ENCODE measurements at regions not wholly inside any gene's neighbourhood (a gene's known extent, or its start where the extent isn't known, plus 50 kb on each side); places are given as distances from the start of the nearest gene placed in this dataset.

- POLR2A ChIA-PET: no interaction called here
- DNase-seq (no peak), ATAC-seq (ENCODE audit: low read depth) (no peak)
- no peak overlapping the region for H3K27ac Mint-ChIP-seq
- H3K4me3 Mint-ChIP-seq: no peak overlapping the region
- no peaks in the 10 kb centered on the region for H3K9me3 Mint-ChIP-seq
- H3K36me3 Mint-ChIP-seq: no peaks in the 10 kb centered on the region
- no peaks in the 10 kb centered on the region for H3K4me1 Mint-ChIP-seq
- H3K27me3 Mint-ChIP-seq: peaks cover 4% of the 10 kb centered on the region
These were observed 132.4 kb downstream of the NUAK1 start for GRCh38 chr12:106006382-106006781.

GRCh38 chr12:106006940-106007339, 131.8 kb downstream of the NUAK1 start:
- no peak overlapping the region for H3K4me3 Mint-ChIP-seq
- no peak for ATAC-seq (ENCODE audit: low read depth)

GRCh38 chr12:106010741-106011140, 128.0 kb downstream of the NUAK1 start:
- H3K9me3 Mint-ChIP-seq: no peaks in the 10 kb centered on the region
- H3K27me3 Mint-ChIP-seq: no peaks in the 10 kb centered on the region
- H3K27ac Mint-ChIP-seq: no peak overlapping the region
- H3K36me3 Mint-ChIP-seq: no peaks in the 10 kb centered on the region
- no peak for ATAC-seq (ENCODE audit: low read depth)
- no peak for DNase-seq
- no peaks in the 10 kb centered on the region for H3K4me1 Mint-ChIP-seq
- POLR2A ChIA-PET: no interaction called here
- no peak overlapping the region for H3K4me3 Mint-ChIP-seq

More at GRCh38 chr12:106006940-106007339, 131.8 kb downstream of the NUAK1 start:
- Mint-ChIP-seq H3K27ac (no peak overlapping the region), H3K27me3 (peaks cover 3% of the 10 kb centered on the region), H3K9me3 (no peaks in the 10 kb centered on the region), H3K36me3 (no peaks in the 10 kb centered on the region), H3K4me1 (no peaks in the 10 kb centered on the region)
- POLR2A ChIA-PET: no interaction called here
- no peak for DNase-seq
